ENCODE measurements at regions not wholly inside any gene's neighbourhood (a gene's known extent, or its start where the extent isn't known, plus 50 kb on each side); places are given as distances from the start of the nearest gene placed in this dataset.

DNA sequence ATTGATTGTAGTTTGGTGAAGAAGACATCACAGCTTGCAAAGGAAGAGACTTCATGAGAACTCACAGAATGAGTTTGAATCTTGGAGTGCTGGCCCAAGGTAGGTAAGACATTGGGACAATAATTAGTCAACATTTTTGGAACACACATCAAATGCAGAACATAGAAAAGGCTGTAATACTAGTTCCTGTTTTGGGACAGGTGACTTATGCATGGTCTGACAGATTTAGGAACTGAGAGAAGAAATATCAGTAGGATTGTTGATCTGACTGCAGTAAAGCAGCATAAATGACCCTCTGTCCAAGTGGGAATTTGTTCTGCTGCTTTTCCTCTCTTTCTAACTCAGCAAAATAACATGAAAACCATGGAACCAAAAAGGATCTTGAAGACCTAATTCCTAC, 102.3 kb upstream of the MAP3K7 start (continued):
- TF ChIP-seq GABPA (IDR thresholded peaks at IDR 0.05; ENCODE audit: borderline replicate concordance, insufficient read depth, low read length) (no peak), YY1 (IDR thresholded peaks at IDR 0.05; ENCODE audit: low read depth, low read length) (no peak), ASH2L (IDR thresholded peaks at IDR 0.05; ENCODE audit: low read length) (no peak), TCF12 (IDR thresholded peaks at IDR 0.05; ENCODE audit: low read depth, low read length) (no peak), EP300 (IDR thresholded peaks at IDR 0.05; ENCODE audit: borderline replicate concordance in 1 of 2, low read depth in 2 of 2, low read length in 2 of 2) (no peak), TBP (IDR thresholded peaks at IDR 0.05; ENCODE audit: low read depth, low read length) (no peak), TAF1 (IDR thresholded peaks at IDR 0.05; ENCODE audit: low read depth, low read length) (no peak), POLR2AphosphoS5 (IDR thresholded peaks at IDR 0.05; ENCODE audit: low read depth, low read length) (no peak)

All from H1 (cell line).